GM12878 (cell line): ENCODE measurements at regions not wholly inside any gene's neighbourhood (a gene's known extent, or its start where the extent isn't known, plus 50 kb on each side); places are given as distances from the start of the nearest gene placed in this dataset.

Source experiments
- ATAC-seq: fragments of 200-7000 bp; cut with Tn5 transposase; 3 replicates; pipeline ENCODE4 v1.9.1; 2020; ENCODE audit warnings: mild to moderate bottlenecking, moderate library complexity
- BruUV-seq: library from RNA; stranded (reverse); fragments of 400-500 nt; replicated peaks from 2 replicates; lab custom pipeline; 2021; lab: Mats Ljungman, UMichigan
- CTCF ChIA-PET: fragments of 300-600 bp; sonication (Branson Sonifier 250); formaldehyde crosslinking; extraction: SDS; loops from one replicate; lab custom pipeline; 2021; ENCODE audit warnings: inconsistent platforms; lab: Yijun Ruan, JAX
- POLR2A ChIA-PET: fragments of 350-600 bp; formaldehyde crosslinking; extraction: SDS; loops from one replicate; lab custom pipeline; 2021; ENCODE audit warnings: inconsistent platforms; lab: Charles Lee
- RAD21 ChIA-PET: fragments of 300-600 bp; sonication (Branson Sonifier 250); formaldehyde crosslinking; loops from one replicate; lab custom pipeline; 2023; ENCODE audit warnings: antibody characterized with exemption; ENCODE audit not compliant: unreplicated experiment; lab: Charles Lee
- SMC1A ChIA-PET: fragments of 300-600 bp; sonication (Branson Sonifier 250); formaldehyde crosslinking; loops from one replicate; lab custom pipeline; 2023; ENCODE audit not compliant: unreplicated experiment, uncharacterized antibody; lab: Charles Lee
- DNase-seq: peaks from one replicate; pipeline ENCODE4 v3.0.0-alpha.2; 2011; ENCODE audit warnings: low read depth, low spot score
- FAIRE-seq: peaks from 3 replicates; lab custom pipeline; 2011; peaks lifted over from hg19 to GRCh38; lab: Jason Lieb, UNC
- H2AFZ ChIP-seq: 2 replicates; pipeline ENCODE4 v1.6.0; 2011; ENCODE audit warnings: low read depth, low read length, control low read depth; ENCODE audit not compliant: control insufficient read depth
- H3K27ac ChIP-seq: 2 replicates; pipeline ENCODE4 v1.5.1; 2011; ENCODE audit warnings: control low read depth; ENCODE audit not compliant: control insufficient read depth, insufficient read depth
- H3K27me3 ChIP-seq, 2 experiments: replicated peaks in 1 of 2; 2 replicates each; pipeline versions ENCODE4 v1.6.0 to v1.6.1; 2011; ENCODE audit warnings: low read length in 1 of 2; ENCODE audit not compliant: control insufficient read depth in 2 of 2, insufficient read depth in 2 of 2
- H3K36me3 ChIP-seq, 2 experiments: 2 replicates each; pipeline ENCODE4 v1.5.1; 2011; ENCODE audit warnings: low read length in 1 of 2; ENCODE audit not compliant: control insufficient read depth in 2 of 2, insufficient read depth in 2 of 2
- H3K4me1 ChIP-seq: 2 replicates; pipeline ENCODE4 v1.6.1; 2011; ENCODE audit warnings: mild to moderate bottlenecking, low read length, moderate library complexity, mixed read lengths; ENCODE audit not compliant: control insufficient read depth, insufficient read depth
- H3K4me2 ChIP-seq: 2 replicates; pipeline ENCODE4 v1.6.0; 2011; ENCODE audit warnings: control low read depth; ENCODE audit not compliant: control insufficient read depth, insufficient read depth
- H3K4me3 ChIP-seq: fragments of 200-600 bp; sonication (generic); 2 replicates; pipeline ENCODE4 v1.5.1; 2016
- H3K79me2 ChIP-seq: 2 replicates; pipeline ENCODE4 v1.6.0; 2011; ENCODE audit warnings: low read length; ENCODE audit not compliant: control insufficient read depth, insufficient read depth
- H3K9ac ChIP-seq: 2 replicates; pipeline ENCODE4 v1.8.0; 2011; ENCODE audit warnings: low read length, control low read depth, mixed read lengths; ENCODE audit not compliant: control insufficient read depth, insufficient read depth
- H3K9me3 ChIP-seq: replicated peaks from 3 replicates; pipeline ENCODE4 v1.5.1; 2011; ENCODE audit warnings: mild to moderate bottlenecking, low read length; ENCODE audit not compliant: control insufficient read depth, insufficient read depth
- H4K20me1 ChIP-seq: 2 replicates; pipeline ENCODE4 v1.6.0; 2011; ENCODE audit not compliant: control insufficient read depth, insufficient read depth
- ATF7 ChIP-seq: fragments of 450-650 bp; IDR thresholded peaks from 2 replicates; pipeline ENCODE4 v1.6.1; 2016; ENCODE audit warnings: low read depth, mild to moderate bottlenecking
- DPF2 ChIP-seq: fragments of 450-650 bp; IDR thresholded peaks from 2 replicates; pipeline ENCODE4 v1.6.1; 2017; ENCODE audit warnings: mild to moderate bottlenecking
- NR2C1 ChIP-seq: fragments of 450-650 bp; IDR thresholded peaks from 2 replicates; pipeline ENCODE4 v1.6.1; 2017; ENCODE audit warnings: antibody characterized with exemption, mild to moderate bottlenecking, moderate library complexity
- RUNX3 ChIP-seq: IDR thresholded peaks from 2 replicates; pipeline ENCODE4 v1.6.1; 2012; ENCODE audit warnings: low read length, inconsistent platforms
- SREBF1 ChIP-seq: IDR thresholded peaks from 2 replicates; pipeline ENCODE4 v1.6.1; 2012; ENCODE audit warnings: mild to moderate bottlenecking, low read length
- TCF7 ChIP-seq: IDR thresholded peaks from 2 replicates; pipeline ENCODE4 v1.6.1; 2014; ENCODE audit warnings: antibody characterized with exemption, borderline replicate concordance
- ZNF592 ChIP-seq: fragments of 450-650 bp; IDR thresholded peaks from 2 replicates; pipeline ENCODE4 v1.6.1; 2017; ENCODE audit warnings: mild to moderate bottlenecking, moderate library complexity
- WGBS: methylation state at CpG from one replicate; pipeline ENCODE4 v1.1.6; 2016; ENCODE audit warnings: low lambda C conversion rate; ENCODE audit not compliant: insufficient replicate concordance, insufficient coverage; ENCODE audit errors: missing lambda C conversion rate; 5-methylcytosine and 5-hydroxymethylcytosine counted together
- in situ Hi-C: fragments of 300-500 bp; cut with MboI; formaldehyde crosslinking; loops from 9 replicates; pipeline ENCODE4 v1.14.3; 2018; ENCODE audit warnings: mixed read lengths
- intact Hi-C: fragments of 100-400 bp; cut with micrococcal nuclease; formaldehyde crosslinking; loops from one replicate; pipeline ENCODE4 v1.14.2; 2022; ENCODE audit not compliant: unreplicated experiment
- TF ChIP-seq, protein P1 (sequence below): fragments of 450-650 bp; IDR thresholded peaks from 2 replicates; pipeline ENCODE4 v1.6.1; 2017; ENCODE audit warnings: mild to moderate bottlenecking, low read depth, inconsistent platforms; ENCODE audit not compliant: poor library complexity, severe bottlenecking

- ChIA-PET RAD21 (no interaction called here), CTCF (interaction anchor here (1.1 kb wide), 1 partner anchor 12 kb away, joined by 3 read pairs; no protein-coding TSS in a partner anchor), SMC1A (no interaction called here), POLR2A (no interaction called here)
- no TSS peak for BruUV-seq
- TF ChIP-seq, protein P1, sequence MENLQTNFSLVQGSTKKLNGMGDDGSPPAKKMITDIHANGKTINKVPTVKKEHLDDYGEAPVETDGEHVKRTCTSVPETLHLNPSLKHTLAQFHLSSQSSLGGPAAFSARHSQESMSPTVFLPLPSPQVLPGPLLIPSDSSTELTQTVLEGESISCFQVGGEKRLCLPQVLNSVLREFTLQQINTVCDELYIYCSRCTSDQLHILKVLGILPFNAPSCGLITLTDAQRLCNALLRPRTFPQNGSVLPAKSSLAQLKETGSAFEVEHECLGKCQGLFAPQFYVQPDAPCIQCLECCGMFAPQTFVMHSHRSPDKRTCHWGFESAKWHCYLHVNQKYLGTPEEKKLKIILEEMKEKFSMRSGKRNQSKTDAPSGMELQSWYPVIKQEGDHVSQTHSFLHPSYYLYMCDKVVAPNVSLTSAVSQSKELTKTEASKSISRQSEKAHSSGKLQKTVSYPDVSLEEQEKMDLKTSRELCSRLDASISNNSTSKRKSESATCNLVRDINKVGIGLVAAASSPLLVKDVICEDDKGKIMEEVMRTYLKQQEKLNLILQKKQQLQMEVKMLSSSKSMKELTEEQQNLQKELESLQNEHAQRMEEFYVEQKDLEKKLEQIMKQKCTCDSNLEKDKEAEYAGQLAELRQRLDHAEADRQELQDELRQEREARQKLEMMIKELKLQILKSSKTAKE = no peak
- TF ChIP-seq NR2C1 (no peak), RUNX3 (no peak), ATF7 (no peak), DPF2 (no peak), SREBF1 (no peak), TCF7 (no peak), ZNF592 (no peak)
- DNase-seq = no peak
- no peak for ATAC-seq
- Histone ChIP-seq H2AFZ (no peak overlapping the region), H3K4me2 (no peak overlapping the region), H3K4me3 (no peak overlapping the region), H3K4me1 (no peaks in the 10 kb centered on the region), H3K36me3 (no peaks in the 10 kb centered on the region), H3K27me3 (no peaks in the 10 kb centered on the region), H3K9ac (no peak overlapping the region), H4K20me1 (no peaks in the 10 kb centered on the region), H3K9me3 (no peaks in the 10 kb centered on the region), H3K27ac (no peak overlapping the region), H3K79me2 (no peaks in the 10 kb centered on the region)
- 30% methylated on average over 8 of the region's 9 CpGs for WGBS
- FAIRE-seq = no peak
- in situ Hi-C loops = no loop called here
- intact Hi-C loops = no loop called here
Observed at GRCh38 chr12:84689638-84690037, 223.0 kb downstream of the SLC6A15 start.
